ENCODE measurements at regions not wholly inside any gene's neighbourhood (a gene's known extent, or its start where the extent isn't known, plus 50 kb on each side); places are given as distances from the start of the nearest gene placed in this dataset.

GRCh38 chr13:44046428-44046827 is 166.7 kb downstream of the LACC1 start:
- no peak for TF ChIP-seq ZNF558 (tag by site-specific recombination; IDR thresholded peaks at IDR 0.05)
- no peak for TF ChIP-seq SETDB1 (IDR thresholded peaks at IDR 0.05; ENCODE audit: insufficient read length, low read length)
- no peak for TF ChIP-seq ZBTB7A (tag by site-specific recombination; IDR thresholded peaks at IDR 0.05; ENCODE audit: low read depth)
- no peak for TF ChIP-seq ZBTB44 (tag by site-specific recombination; IDR thresholded peaks at IDR 0.05)
- no peak for TF ChIP-seq KLF8 (tag by site-specific recombination; IDR thresholded peaks at IDR 0.05)
- no peak for TF ChIP-seq ZNF664 (tag by site-specific recombination; IDR thresholded peaks at IDR 0.05)
- TF ChIP-seq ZNF302 (tag by site-specific recombination; IDR thresholded peaks at IDR 0.05; ENCODE audit: low read depth): no peak
- TF ChIP-seq KLF17 (tag by site-specific recombination; IDR thresholded peaks at IDR 0.05): no peak
- no peak for TF ChIP-seq ZNF221 (tag by site-specific recombination; IDR thresholded peaks at IDR 0.05; ENCODE audit: borderline replicate concordance)
- no peak for TF ChIP-seq ZFP69B (tag by site-specific recombination; IDR thresholded peaks at IDR 0.05)
- TF ChIP-seq GLIS1 (tag by site-specific recombination; IDR thresholded peaks at IDR 0.05): no peak
- no peak for TF ChIP-seq ZNF433 (tag by site-specific recombination; IDR thresholded peaks at IDR 0.05; ENCODE audit: low read depth)
- TF ChIP-seq ZNF223 (tag by site-specific recombination; IDR thresholded peaks at IDR 0.05): no peak
- TF ChIP-seq ZNF704 (tag by site-specific recombination; IDR thresholded peaks at IDR 0.05): no peak
- TF ChIP-seq ZNF529 (tag by site-specific recombination; IDR thresholded peaks at IDR 0.05; ENCODE audit: insufficient replicate concordance): no peak
- TF ChIP-seq ZNF791 (tag by site-specific recombination; IDR thresholded peaks at IDR 0.05): no peak
- TF ChIP-seq ZNF560 (tag by site-specific recombination; IDR thresholded peaks at IDR 0.05; ENCODE audit: borderline replicate concordance): no peak
- no peak for TF ChIP-seq ZNF362 (tag by site-specific recombination; IDR thresholded peaks at IDR 0.05)
- TF ChIP-seq ZNF768 (tag by site-specific recombination; IDR thresholded peaks at IDR 0.05): no peak
- CTCF ChIA-PET: interaction anchor here (0.6 to 0.9 kb wide), 5 partner anchors 14 to 524 kb away, joined by 3 to 4 read pairs (median 3); no protein-coding TSS in a partner anchor

GRCh38 chr13:44048326-44048725 is 168.6 kb downstream of the LACC1 start:
- TF ChIP-seq BCL11A (tag by site-specific recombination; IDR thresholded peaks at IDR 0.05; ENCODE audit: low read depth) (no peak), ZNF560 (tag by site-specific recombination; IDR thresholded peaks at IDR 0.05; ENCODE audit: borderline replicate concordance) (no peak), ZNF426 (tag by site-specific recombination; IDR thresholded peaks at IDR 0.05) (no peak), ZBTB17 (tag by site-specific recombination; IDR thresholded peaks at IDR 0.05) (no peak), ZNF837 (tag by site-specific recombination; IDR thresholded peaks at IDR 0.05) (no peak), KLF1 (tag by site-specific recombination; IDR thresholded peaks at IDR 0.05) (no peak), ZNF146 (tag by site-specific recombination; IDR thresholded peaks at IDR 0.05) (no peak)
- POLR2A ChIA-PET: no interaction called here
- no peaks in the 10 kb centered on the region for H3K36me3 ChIP-seq (ENCODE audit: control insufficient read depth in 2 of 2, insufficient read depth in 1 of 2, low read length in 2 of 2)
- no peak overlapping the region for H3K4me3 ChIP-seq (ENCODE audit: low read depth, low read length)
- no peaks in the 10 kb centered on the region for H3K9me3 ChIP-seq (ENCODE audit: control insufficient read depth, insufficient read depth, low read depth, low read length)
- CTCF ChIA-PET: interaction anchor here (0.5 to 1.2 kb wide), 2 partner anchors 391 to 1802 kb away, joined by 3 to 6 read pairs; no protein-coding TSS in a partner anchor
- H3K27ac ChIP-seq (ENCODE audit: extremely low read depth, low read depth, low read length): no peak overlapping the region
- H3K4me1 ChIP-seq (ENCODE audit: control insufficient read depth, insufficient read depth, low read length): 0 out of 2 replicates have a peak, but pooled peaks cover 3% of the 10 kb centered on the region

More at GRCh38 chr13:44046428-44046827, 166.7 kb downstream of the LACC1 start:
- POLR2A ChIA-PET: interaction anchor here (0.6 kb wide), 1 partner anchor 1265 kb away, joined by 3 read pairs; no protein-coding TSS in a partner anchor
- Histone ChIP-seq H3K36me3 (ENCODE audit: control insufficient read depth in 2 of 2, insufficient read depth in 1 of 2, low read length in 2 of 2) (no peaks in the 10 kb centered on the region), H3K27ac (ENCODE audit: extremely low read depth, low read depth, low read length) (no peak overlapping the region), H3K4me1 (ENCODE audit: control insufficient read depth, insufficient read depth, low read length) (no peaks in the 10 kb centered on the region), H3K4me3 (ENCODE audit: low read depth, low read length) (no peak overlapping the region), H3K9me3 (ENCODE audit: control insufficient read depth, insufficient read depth, low read depth, low read length) (no peaks in the 10 kb centered on the region)
